Panc1 (cell line): ENCODE measurements at regions not wholly inside any gene's neighbourhood (a gene's known extent, or its start where the extent isn't known, plus 50 kb on each side); places are given as distances from the start of the nearest gene placed in this dataset.

ENCODE experiments used
- POLR2AphosphoS5 ChIP-seq: IDR thresholded peaks from 2 replicates; pipeline ENCODE4 v1.6.1; 2012; ENCODE audit warnings: mild to moderate bottlenecking, low read depth, low read length, moderate library complexity
- TF ChIP-seq, protein P1 (sequence below): fragments of 450-650 bp; IDR thresholded peaks from 2 replicates; pipeline ENCODE4 v1.5.1; 2017; ENCODE audit warnings: mild to moderate bottlenecking
- TF ChIP-seq, protein P2 (sequence below), 2 experiments: IDR thresholded peaks; 2 replicates each; pipeline ENCODE4 v1.6.1; 2011 to 2012; ENCODE audit warnings: low read depth in 2 of 2, control low read depth in 1 of 2, low read length in 1 of 2, mild to moderate bottlenecking in 1 of 2, moderate library complexity in 1 of 2; ENCODE audit not compliant: insufficient read depth in 1 of 2

DNA sequence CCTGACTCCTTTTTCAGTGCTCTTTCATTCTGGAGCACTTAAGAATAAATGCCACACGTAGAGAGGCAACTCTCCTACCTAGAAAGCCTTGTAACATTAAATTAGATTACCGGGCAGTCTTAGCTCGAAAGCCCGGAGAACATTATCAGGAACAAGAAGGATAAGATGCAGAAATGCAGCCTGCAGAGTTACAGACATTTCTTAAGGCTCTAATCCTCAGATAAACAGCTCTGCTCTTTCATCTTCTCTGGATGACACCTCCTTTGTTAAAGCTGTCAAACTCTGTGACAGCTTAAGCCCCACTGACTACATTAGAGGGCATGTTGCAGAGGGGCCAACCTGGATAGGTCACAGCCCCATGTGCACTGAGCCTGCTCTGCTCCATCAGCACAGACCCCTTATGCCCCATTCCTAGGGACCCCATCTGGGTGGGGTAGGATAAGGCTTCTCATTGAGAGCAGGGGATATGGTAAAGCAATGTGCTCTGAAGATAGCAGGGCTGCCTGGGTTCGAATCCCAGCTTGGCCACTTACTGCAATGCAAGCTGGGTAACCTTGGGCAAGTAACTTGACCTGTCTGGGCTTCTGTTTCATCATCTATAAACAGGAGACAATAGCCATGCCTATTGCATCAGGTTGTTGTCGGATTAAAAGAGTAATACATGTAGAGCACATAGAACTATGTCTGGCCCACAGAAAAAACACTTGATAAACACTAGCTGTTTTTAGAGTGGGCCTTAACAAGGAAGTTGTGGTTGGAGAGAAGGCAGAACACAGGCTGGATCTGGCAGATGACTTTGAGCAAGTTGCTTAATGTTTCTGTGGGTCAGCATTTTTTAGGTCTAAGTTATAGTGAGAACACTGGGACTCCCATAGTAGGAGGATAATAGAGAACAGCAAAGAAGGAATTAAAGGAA is 111.4 kb downstream of the THNSL2 start:
- TF ChIP-seq, protein P1, sequence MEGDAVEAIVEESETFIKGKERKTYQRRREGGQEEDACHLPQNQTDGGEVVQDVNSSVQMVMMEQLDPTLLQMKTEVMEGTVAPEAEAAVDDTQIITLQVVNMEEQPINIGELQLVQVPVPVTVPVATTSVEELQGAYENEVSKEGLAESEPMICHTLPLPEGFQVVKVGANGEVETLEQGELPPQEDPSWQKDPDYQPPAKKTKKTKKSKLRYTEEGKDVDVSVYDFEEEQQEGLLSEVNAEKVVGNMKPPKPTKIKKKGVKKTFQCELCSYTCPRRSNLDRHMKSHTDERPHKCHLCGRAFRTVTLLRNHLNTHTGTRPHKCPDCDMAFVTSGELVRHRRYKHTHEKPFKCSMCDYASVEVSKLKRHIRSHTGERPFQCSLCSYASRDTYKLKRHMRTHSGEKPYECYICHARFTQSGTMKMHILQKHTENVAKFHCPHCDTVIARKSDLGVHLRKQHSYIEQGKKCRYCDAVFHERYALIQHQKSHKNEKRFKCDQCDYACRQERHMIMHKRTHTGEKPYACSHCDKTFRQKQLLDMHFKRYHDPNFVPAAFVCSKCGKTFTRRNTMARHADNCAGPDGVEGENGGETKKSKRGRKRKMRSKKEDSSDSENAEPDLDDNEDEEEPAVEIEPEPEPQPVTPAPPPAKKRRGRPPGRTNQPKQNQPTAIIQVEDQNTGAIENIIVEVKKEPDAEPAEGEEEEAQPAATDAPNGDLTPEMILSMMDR: no peak
- TF ChIP-seq, protein P2, sequence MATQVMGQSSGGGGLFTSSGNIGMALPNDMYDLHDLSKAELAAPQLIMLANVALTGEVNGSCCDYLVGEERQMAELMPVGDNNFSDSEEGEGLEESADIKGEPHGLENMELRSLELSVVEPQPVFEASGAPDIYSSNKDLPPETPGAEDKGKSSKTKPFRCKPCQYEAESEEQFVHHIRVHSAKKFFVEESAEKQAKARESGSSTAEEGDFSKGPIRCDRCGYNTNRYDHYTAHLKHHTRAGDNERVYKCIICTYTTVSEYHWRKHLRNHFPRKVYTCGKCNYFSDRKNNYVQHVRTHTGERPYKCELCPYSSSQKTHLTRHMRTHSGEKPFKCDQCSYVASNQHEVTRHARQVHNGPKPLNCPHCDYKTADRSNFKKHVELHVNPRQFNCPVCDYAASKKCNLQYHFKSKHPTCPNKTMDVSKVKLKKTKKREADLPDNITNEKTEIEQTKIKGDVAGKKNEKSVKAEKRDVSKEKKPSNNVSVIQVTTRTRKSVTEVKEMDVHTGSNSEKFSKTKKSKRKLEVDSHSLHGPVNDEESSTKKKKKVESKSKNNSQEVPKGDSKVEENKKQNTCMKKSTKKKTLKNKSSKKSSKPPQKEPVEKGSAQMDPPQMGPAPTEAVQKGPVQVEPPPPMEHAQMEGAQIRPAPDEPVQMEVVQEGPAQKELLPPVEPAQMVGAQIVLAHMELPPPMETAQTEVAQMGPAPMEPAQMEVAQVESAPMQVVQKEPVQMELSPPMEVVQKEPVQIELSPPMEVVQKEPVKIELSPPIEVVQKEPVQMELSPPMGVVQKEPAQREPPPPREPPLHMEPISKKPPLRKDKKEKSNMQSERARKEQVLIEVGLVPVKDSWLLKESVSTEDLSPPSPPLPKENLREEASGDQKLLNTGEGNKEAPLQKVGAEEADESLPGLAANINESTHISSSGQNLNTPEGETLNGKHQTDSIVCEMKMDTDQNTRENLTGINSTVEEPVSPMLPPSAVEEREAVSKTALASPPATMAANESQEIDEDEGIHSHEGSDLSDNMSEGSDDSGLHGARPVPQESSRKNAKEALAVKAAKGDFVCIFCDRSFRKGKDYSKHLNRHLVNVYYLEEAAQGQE (IDR thresholded peaks at IDR 0.05; ENCODE audit: insufficient read depth in 1 of 2, low read depth in 2 of 2, low read length in 1 of 2): no peak
- TF ChIP-seq POLR2AphosphoS5: no peak
